Natural killer cell treated with Interleukin-12 subunit alpha and Interleukin-12 subunit beta and Interleukin-15 and Interleukin-18, amount 100 ng/mL, for 72 hours (primary cell): ENCODE measurements at regions not wholly inside any gene's neighbourhood (a gene's known extent, or its start where the extent isn't known, plus 50 kb on each side); places are given as distances from the start of the nearest gene placed in this dataset.
A peak's percentile ranks its signal among the peaks of the same experiment; 100 is the strongest.

Experiments
- ATAC-seq, 2 donors: fragments of 150-1000 bp; cut with Tn5 transposase in 1 of 2; sonication (Bioruptor Pico), chemical (Tn5 transposase) in 1 of 2; 2 replicates each; pipeline ENCODE4 v1.10.0; 2021
- DNase-seq: peaks from one replicate; pipeline ENCODE4 v3.0.0; 2022; ENCODE audit warnings: low spot score
- H3K27ac Mint-ChIP-seq, 2 donors: 1 replicate in 1 of 2; 2 replicates in 1 of 2; pipeline ENCODE4 v1.8.0; 2022; ENCODE audit warnings: mixed read lengths in 2 of 2, mild to moderate bottlenecking in 1 of 2, moderate library complexity in 1 of 2
- H3K27me3 Mint-ChIP-seq, 2 donors: 1 replicate in 1 of 2; 2 replicates in 1 of 2; pipeline ENCODE4 v1.8.0; 2022; ENCODE audit warnings: mixed read lengths in 2 of 2
- H3K36me3 Mint-ChIP-seq: one replicate; pipeline ENCODE4 v1.8.0; 2022; ENCODE audit warnings: mixed read lengths
- H3K4me1 Mint-ChIP-seq, 2 donors: 1 replicate in 1 of 2; 2 replicates in 1 of 2; pipeline ENCODE4 v1.8.0; 2022; ENCODE audit warnings: low read depth in 2 of 2, mixed read lengths in 2 of 2, mild to moderate bottlenecking in 1 of 2
- H3K4me3 Mint-ChIP-seq: one replicate; pipeline ENCODE4 v1.8.0; 2022; ENCODE audit warnings: mixed read lengths
- H3K9me3 Mint-ChIP-seq: 2 replicates; pipeline ENCODE4 v1.8.0; 2022; ENCODE audit warnings: mixed read lengths

- ATAC-seq (no peak), DNase-seq (no peak)
- H3K27ac Mint-ChIP-seq, result no peak overlapping the region
- H3K36me3 Mint-ChIP-seq, result no peaks in the 10 kb centered on the region
- H3K9me3 Mint-ChIP-seq, result no peaks in the 10 kb centered on the region
- H3K4me1 Mint-ChIP-seq, result peaks cover 0 to 6% of the 10 kb centered on the region in 2 donors
- H3K27me3 Mint-ChIP-seq, result no peaks in the 10 kb centered on the region
- H3K4me3 Mint-ChIP-seq, result no peak overlapping the region
Measured at GRCh38 chr1:193726722-193727121, 540.3 kb upstream of the B3GALT2 start.

GRCh38 chr1:193712392-193712791 lies 526.0 kb upstream of the B3GALT2 start:
- ATAC-seq, result no peak
- H3K36me3 Mint-ChIP-seq, result no peaks in the 10 kb centered on the region
- no peak overlapping the region for H3K27ac Mint-ChIP-seq
- no peak overlapping the region for H3K4me3 Mint-ChIP-seq
- H3K4me1 Mint-ChIP-seq, result peaks cover 5 to 9% of the 10 kb centered on the region in 2 donors
- no peak for DNase-seq
- H3K9me3 Mint-ChIP-seq, result peaks cover 3% of the 10 kb centered on the region
- H3K27me3 Mint-ChIP-seq, result no peaks in the 10 kb centered on the region

- no peak for ATAC-seq
- peaks cover 14 to 22% of the 10 kb centered on the region in 2 donors for H3K4me1 Mint-ChIP-seq
- no peak for DNase-seq
- H3K27ac Mint-ChIP-seq, result no peak overlapping the region
- no peaks in the 10 kb centered on the region for H3K27me3 Mint-ChIP-seq
- peaks cover 5% of the 10 kb centered on the region for H3K9me3 Mint-ChIP-seq
- H3K4me3 Mint-ChIP-seq, result no peak overlapping the region
- peaks cover 7% of the 10 kb centered on the region for H3K36me3 Mint-ChIP-seq
Measured at GRCh38 chr1:193709607-193710006, 523.2 kb upstream of the B3GALT2 start.

- Mint-ChIP-seq H3K4me3 (no peak overlapping the region), H3K4me1 (peaks cover 14 to 22% of the 10 kb centered on the region in 2 donors), H3K27ac (no peak overlapping the region), H3K36me3 (peaks cover 7% of the 10 kb centered on the region), H3K9me3 (peaks cover 5% of the 10 kb centered on the region), H3K27me3 (no peaks in the 10 kb centered on the region)
- peak in 1 of 2 donors; percentile 41 for ATAC-seq
- DNase-seq, result no peak
Measured at GRCh38 chr1:193707271-193708021, 521.0 kb upstream of the B3GALT2 start.

GRCh38 chr1:193706766-193707165 lies 520.4 kb upstream of the B3GALT2 start:
- ATAC-seq (no peak), DNase-seq (no peak)
- Mint-ChIP-seq H3K36me3 (peaks cover 7% of the 10 kb centered on the region), H3K27me3 (no peaks in the 10 kb centered on the region), H3K27ac (no peak overlapping the region), H3K4me3 (no peak overlapping the region), H3K4me1 (peaks cover 14 to 22% of the 10 kb centered on the region in 2 donors), H3K9me3 (peaks cover 3% of the 10 kb centered on the region)

GRCh38 chr1:193705554-193705981 lies 519.2 kb upstream of the B3GALT2 start:
- H3K4me3 Mint-ChIP-seq, result no peak overlapping the region
- no peak for DNase-seq
- peak in 1 of 2 donors; percentile 54 for ATAC-seq
- peak overlapping the region in 1 of 2 donors; percentile 24 for H3K27ac Mint-ChIP-seq
- H3K9me3 Mint-ChIP-seq, result peaks cover 3% of the 10 kb centered on the region
- no peaks in the 10 kb centered on the region for H3K27me3 Mint-ChIP-seq
- H3K4me1 Mint-ChIP-seq, result peaks cover 17 to 27% of the 10 kb centered on the region in 2 donors
- H3K36me3 Mint-ChIP-seq, result peaks cover 7% of the 10 kb centered on the region

GRCh38 chr1:193703655-193704054 lies 517.2 kb upstream of the B3GALT2 start:
- no peak for ATAC-seq
- H3K4me3 Mint-ChIP-seq, result no peak overlapping the region

GRCh38 chr1:193703121-193703520 lies 516.7 kb upstream of the B3GALT2 start:
- DNase-seq (no peak), ATAC-seq (no peak)
- no peaks in the 10 kb centered on the region for H3K27me3 Mint-ChIP-seq
- H3K4me1 Mint-ChIP-seq, result peaks cover 17 to 26% of the 10 kb centered on the region in 2 donors
- no peak overlapping the region for H3K4me3 Mint-ChIP-seq
- peaks cover 7% of the 10 kb centered on the region for H3K36me3 Mint-ChIP-seq
- no peak overlapping the region for H3K27ac Mint-ChIP-seq
- peaks cover 3% of the 10 kb centered on the region for H3K9me3 Mint-ChIP-seq

More at GRCh38 chr1:193703655-193704054, 517.2 kb upstream of the B3GALT2 start:
- Mint-ChIP-seq H3K9me3 (peaks cover 3% of the 10 kb centered on the region), H3K27me3 (no peaks in the 10 kb centered on the region), H3K36me3 (peaks cover 7% of the 10 kb centered on the region), H3K4me1 (peaks cover 17 to 28% of the 10 kb centered on the region in 2 donors), H3K27ac (no peak overlapping the region)
- no peak for DNase-seq

- no peak overlapping the region for H3K27ac Mint-ChIP-seq
- no peak overlapping the region for H3K4me3 Mint-ChIP-seq
- no peak for ATAC-seq
Measured at GRCh38 chr1:193701759-193702158, 515.3 kb upstream of the B3GALT2 start.

GRCh38 chr1:193700710-193701355 lies 514.4 kb upstream of the B3GALT2 start:
- Mint-ChIP-seq H3K36me3 (peaks cover 7% of the 10 kb centered on the region), H3K4me3 (peak overlapping the region; percentile 46), H3K9me3 (peaks cover 3% of the 10 kb centered on the region), H3K4me1 (peaks cover 10 to 14% of the 10 kb centered on the region in 2 donors), H3K27me3 (no peaks in the 10 kb centered on the region), H3K27ac (peak overlapping the region in 1 of 2 donors; percentile 3)
- ATAC-seq (peak in 1 of 2 donors; percentile 81), DNase-seq (no peak)

More at GRCh38 chr1:193701759-193702158, 515.3 kb upstream of the B3GALT2 start:
- no peak for DNase-seq
- Mint-ChIP-seq H3K9me3 (peaks cover 3% of the 10 kb centered on the region), H3K4me1 (peaks cover 11 to 17% of the 10 kb centered on the region in 2 donors), H3K36me3 (peaks cover 7% of the 10 kb centered on the region), H3K27me3 (no peaks in the 10 kb centered on the region)

GRCh38 chr1:193699261-193699660 lies 512.8 kb upstream of the B3GALT2 start:
- ATAC-seq (no peak), DNase-seq (no peak)
- H3K4me1 Mint-ChIP-seq, result peaks cover 3 to 6% of the 10 kb centered on the region in 2 donors
- H3K27ac Mint-ChIP-seq, result no peak overlapping the region
- no peaks in the 10 kb centered on the region for H3K9me3 Mint-ChIP-seq
- H3K4me3 Mint-ChIP-seq, result no peak overlapping the region
- no peaks in the 10 kb centered on the region for H3K36me3 Mint-ChIP-seq
- no peaks in the 10 kb centered on the region for H3K27me3 Mint-ChIP-seq

- Mint-ChIP-seq H3K27me3 (no peaks in the 10 kb centered on the region), H3K27ac (no peak overlapping the region), H3K36me3 (no peaks in the 10 kb centered on the region), H3K4me3 (no peak overlapping the region), H3K4me1 (peaks cover 3 to 6% of the 10 kb centered on the region in 2 donors), H3K9me3 (no peaks in the 10 kb centered on the region)
- ATAC-seq (no peak), DNase-seq (no peak)
Measured at GRCh38 chr1:193697776-193698175, 511.4 kb upstream of the B3GALT2 start.

- H3K36me3 Mint-ChIP-seq, result no peaks in the 10 kb centered on the region
- peaks cover 3 to 6% of the 10 kb centered on the region in 2 donors for H3K4me1 Mint-ChIP-seq
- no peak overlapping the region for H3K27ac Mint-ChIP-seq
- ATAC-seq (no peak), DNase-seq (no peak)
- H3K9me3 Mint-ChIP-seq, result no peaks in the 10 kb centered on the region
- no peak overlapping the region for H3K4me3 Mint-ChIP-seq
- H3K27me3 Mint-ChIP-seq, result no peaks in the 10 kb centered on the region
Measured at GRCh38 chr1:193697115-193697762, 510.8 kb upstream of the B3GALT2 start.

GRCh38 chr1:193694741-193695140 lies 508.3 kb upstream of the B3GALT2 start:
- Mint-ChIP-seq H3K4me3 (no peak overlapping the region), H3K27me3 (no peaks in the 10 kb centered on the region), H3K27ac (no peak overlapping the region), H3K36me3 (no peaks in the 10 kb centered on the region), H3K4me1 (no peaks in the 10 kb centered on the region), H3K9me3 (no peaks in the 10 kb centered on the region)
- DNase-seq (no peak), ATAC-seq (no peak)
